Raji (cell line): ENCODE measurements at regions not wholly inside any gene's neighbourhood (a gene's known extent, or its start where the extent isn't known, plus 50 kb on each side); places are given as distances from the start of the nearest gene placed in this dataset.

Experiments
- POLR2A ChIP-seq: IDR thresholded peaks from 2 replicates; pipeline ENCODE4 v1.6.1; 2011; ENCODE audit warnings: low read depth, low read length, control low read depth; ENCODE audit not compliant: insufficient read depth

GRCh38 chr5:60379907-60380306, 320.1 kb downstream of the DEPDC1B start:
- TF ChIP-seq POLR2A, result no peak

GRCh38 chr5:60377826-60378225, 322.1 kb downstream of the DEPDC1B start:
- no peak for TF ChIP-seq POLR2A

GRCh38 chr5:60376860-60377259, 323.1 kb downstream of the DEPDC1B start:
- TF ChIP-seq POLR2A, result no peak

GRCh38 chr5:60374409-60374808, 325.6 kb downstream of the DEPDC1B start:
- no peak for TF ChIP-seq POLR2A

- TF ChIP-seq POLR2A, result no peak
These were observed 327.2 kb downstream of the DEPDC1B start for GRCh38 chr5:60372786-60373185.

- TF ChIP-seq POLR2A, result no peak
These were observed 328.9 kb downstream of the DEPDC1B start for GRCh38 chr5:60371065-60371464.

- no peak for TF ChIP-seq POLR2A
These were observed 329.5 kb downstream of the DEPDC1B start for GRCh38 chr5:60370508-60370907.

- no peak for TF ChIP-seq POLR2A
These were observed 330.6 kb downstream of the DEPDC1B start for GRCh38 chr5:60369391-60369790.

GRCh38 chr5:60368100-60368499, 331.9 kb downstream of the DEPDC1B start:
- TF ChIP-seq POLR2A, result no peak

GRCh38 chr5:60366489-60366888, 333.5 kb downstream of the DEPDC1B start:
- no peak for TF ChIP-seq POLR2A

- no peak for TF ChIP-seq POLR2A
These were observed 335.0 kb downstream of the DEPDC1B start for GRCh38 chr5:60365001-60365400.

GRCh38 chr5:60362158-60362557, 337.8 kb downstream of the DEPDC1B start:
- no peak for TF ChIP-seq POLR2A

GRCh38 chr5:60360355-60360754, 339.6 kb downstream of the DEPDC1B start:
- no peak for TF ChIP-seq POLR2A

- TF ChIP-seq POLR2A, result no peak
These were observed 342.7 kb downstream of the DEPDC1B start for GRCh38 chr5:60357302-60357701.

- TF ChIP-seq POLR2A, result no peak
These were observed 343.2 kb downstream of the DEPDC1B start for GRCh38 chr5:60356745-60357144.

GRCh38 chr5:60355181-60355580, 344.8 kb downstream of the DEPDC1B start:
- no peak for TF ChIP-seq POLR2A

GRCh38 chr5:60354311-60354710, 345.7 kb downstream of the DEPDC1B start:
- no peak for TF ChIP-seq POLR2A
